CD4-positive, CD25-positive, alpha-beta regulatory T cell (primary cell): ENCODE measurements at regions not wholly inside any gene's neighbourhood (a gene's known extent, or its start where the extent isn't known, plus 50 kb on each side); places are given as distances from the start of the nearest gene placed in this dataset.
A peak's percentile ranks its signal among the peaks of the same experiment; 100 is the strongest.

Source experiments
- ATAC-seq, 2 donors: fragments of 150-1000 bp; cut with Tn5 transposase; one replicate each; pipeline ENCODE4 v1.10.0; 2021; ENCODE audit warnings: low read depth in 2 of 2, moderate number of reproducible peaks in 2 of 2, moderate library complexity in 1 of 2
- DNase-seq, 3 donors: peaks; one replicate each; pipeline versions ENCODE4 v3.0.0 to v3.0.0-alpha.2; 2012 to 2022; ENCODE audit warnings: mixed read lengths in 1 of 3
- H3K27ac ChIP-seq: one replicate; pipeline ENCODE4 v1.7.0; 2013; ENCODE audit warnings: mild to moderate bottlenecking, low read length; ENCODE audit not compliant: insufficient read depth, poor library complexity, severe bottlenecking
- H3K27me3 ChIP-seq: one replicate; pipeline ENCODE4 v1.7.0; 2013; ENCODE audit warnings: low read length; ENCODE audit not compliant: control insufficient read depth, insufficient read depth
- H3K36me3 ChIP-seq: one replicate; pipeline ENCODE4 v1.7.0; 2013; ENCODE audit warnings: mild to moderate bottlenecking, low read length, moderate library complexity; ENCODE audit not compliant: control insufficient read depth, insufficient read depth
- H3K4me1 ChIP-seq: 2 replicates; pipeline ENCODE4 v1.7.0; 2013; ENCODE audit warnings: mild to moderate bottlenecking, low read length; ENCODE audit not compliant: insufficient read depth, control insufficient read depth, poor library complexity, severe bottlenecking
- H3K4me3 ChIP-seq: one replicate; pipeline ENCODE4 v1.7.0; 2013; ENCODE audit warnings: low read depth, mild to moderate bottlenecking, low read length, moderate library complexity
- H3K9me3 ChIP-seq, 2 experiments: 1 replicate in 1 of 2; 2 replicates in 1 of 2; pipeline ENCODE4 v1.7.0; 2013; ENCODE audit warnings: low read length in 2 of 2, mild to moderate bottlenecking in 1 of 2, moderate library complexity in 1 of 2; ENCODE audit not compliant: control insufficient read depth in 2 of 2
- H3K27ac Mint-ChIP-seq, 3 donors: one replicate each; pipeline ENCODE4 v1.8.0; 2020 to 2022; ENCODE audit warnings: mild to moderate bottlenecking in 3 of 3, mixed read lengths in 3 of 3, moderate library complexity in 2 of 3
- H3K27me3 Mint-ChIP-seq: one replicate; pipeline ENCODE4 v1.8.0; 2022; ENCODE audit warnings: mild to moderate bottlenecking, mixed read lengths
- H3K36me3 Mint-ChIP-seq: one replicate; pipeline ENCODE4 v1.8.0; 2020; ENCODE audit warnings: mixed read lengths
- H3K4me1 Mint-ChIP-seq, 4 donors: one replicate each; pipeline ENCODE4 v1.8.0; 2020 to 2022; ENCODE audit warnings: mixed read lengths in 4 of 4, mild to moderate bottlenecking in 1 of 4
- H3K4me3 Mint-ChIP-seq, 4 donors: one replicate each; pipeline ENCODE4 v1.8.0; 2020 to 2022; ENCODE audit warnings: mild to moderate bottlenecking in 4 of 4, mixed read lengths in 4 of 4, moderate library complexity in 3 of 4
- H3K9me3 Mint-ChIP-seq, 7 donors: one replicate each; pipeline ENCODE4 v1.8.0; 2020 to 2022; ENCODE audit warnings: mixed read lengths in 7 of 7, mild to moderate bottlenecking in 3 of 7, moderate library complexity in 2 of 7

DNA sequence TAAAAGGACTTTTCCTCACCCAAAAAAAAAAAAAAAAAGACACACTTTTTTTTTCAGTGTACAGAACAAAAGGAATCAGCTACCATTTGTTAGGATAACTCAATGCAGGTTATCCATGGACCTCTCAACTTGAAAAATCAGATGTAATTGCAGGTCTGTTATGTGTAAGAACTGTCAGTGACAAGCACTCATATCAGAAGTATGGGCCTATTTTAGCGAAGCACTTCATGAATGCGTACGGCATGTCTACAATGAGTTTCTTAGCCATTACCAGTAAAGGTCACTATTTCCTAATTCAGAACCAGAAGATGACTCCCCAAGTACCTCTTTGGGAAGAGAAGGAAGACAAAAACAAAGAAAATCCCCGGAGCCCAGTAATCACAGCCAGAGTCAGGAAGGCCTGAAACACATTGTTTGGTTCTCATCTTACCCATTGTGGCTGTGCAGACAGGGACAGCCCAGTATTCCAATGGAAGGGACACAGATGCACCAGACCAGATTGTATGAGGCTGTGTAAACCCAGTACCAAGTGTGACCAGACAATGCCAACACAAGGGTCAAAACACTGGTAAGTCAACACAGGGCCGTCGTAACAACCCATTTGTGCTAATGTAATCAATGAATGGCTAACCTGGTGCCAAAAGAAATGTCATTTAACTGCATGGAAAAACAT lies 188.0 kb downstream of the PMP22 start:
- Histone ChIP-seq H3K4me1 (no peaks in the 10 kb centered on the region), H3K27ac (no peak overlapping the region), H3K27me3 (no peaks in the 10 kb centered on the region), H3K4me3 (no peak overlapping the region), H3K36me3 (no peaks in the 10 kb centered on the region), H3K9me3 (no peaks in the 10 kb centered on the region)
- H3K27ac Mint-ChIP-seq = no peak overlapping the region
- DNase-seq = no peak
- ATAC-seq = no peak
- H3K4me3 Mint-ChIP-seq = no peak overlapping the region
- H3K27me3 Mint-ChIP-seq = peaks cover 8% of the 10 kb centered on the region
- peaks cover 0 to 2% (median 0%) of the 10 kb centered on the region in 7 donors for H3K9me3 Mint-ChIP-seq
- no peaks in the 10 kb centered on the region for H3K36me3 Mint-ChIP-seq
- no peaks in the 10 kb centered on the region for H3K4me1 Mint-ChIP-seq

DNA sequence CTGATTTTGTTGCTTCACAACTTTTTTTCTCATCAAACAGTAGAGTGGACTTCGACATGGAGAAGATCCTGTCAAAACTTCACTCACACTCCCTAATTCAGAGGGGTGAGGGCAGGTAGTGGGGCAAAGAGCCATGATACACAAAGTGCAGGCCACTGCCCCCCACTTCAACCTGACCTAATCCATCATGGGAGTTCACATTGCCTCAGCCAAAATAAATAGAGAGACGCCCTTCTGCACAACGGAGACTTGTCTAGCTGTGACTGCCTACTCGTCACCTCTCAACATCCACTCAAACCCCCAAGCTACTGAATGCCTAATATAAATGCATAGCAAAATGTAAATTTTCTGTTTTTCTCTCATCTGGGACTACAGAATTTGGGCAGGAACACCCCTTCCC lies 213.2 kb downstream of the PMP22 start:
- no peak for ATAC-seq
- Histone ChIP-seq H3K27me3 (peaks cover 13% of the 10 kb centered on the region), H3K36me3 (no peaks in the 10 kb centered on the region), H3K27ac (no peak overlapping the region), H3K4me3 (no peak overlapping the region), H3K9me3 (no peaks in the 10 kb centered on the region), H3K4me1 (no peaks in the 10 kb centered on the region)
- H3K27me3 Mint-ChIP-seq = peaks cover 10% of the 10 kb centered on the region
- no peak overlapping the region for H3K4me3 Mint-ChIP-seq
- no peak overlapping the region for H3K27ac Mint-ChIP-seq
- H3K9me3 Mint-ChIP-seq = peaks cover 0 to 6% (median 2%) of the 10 kb centered on the region in 7 donors
- no peaks in the 10 kb centered on the region for H3K4me1 Mint-ChIP-seq
- DNase-seq = no peak
- H3K36me3 Mint-ChIP-seq = no peaks in the 10 kb centered on the region

DNA sequence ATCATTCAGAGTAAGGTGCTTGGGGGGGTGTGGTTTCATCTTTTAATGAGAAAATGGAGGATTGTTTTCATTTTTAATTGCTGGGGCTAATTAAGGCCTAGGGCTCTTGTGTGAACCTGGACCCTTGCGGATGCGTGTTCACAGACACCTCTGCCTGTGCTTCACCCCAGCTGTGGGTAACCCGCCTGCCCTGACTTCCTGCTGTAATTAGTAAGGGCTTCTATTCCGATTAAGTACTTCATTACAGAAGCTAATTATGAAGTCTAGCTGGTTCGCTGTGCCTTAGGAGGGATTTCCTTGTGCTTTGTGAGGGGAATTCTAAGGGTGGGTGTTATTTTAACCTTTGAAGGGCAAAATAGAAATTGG lies 215.3 kb downstream of the PMP22 start:
- Mint-ChIP-seq H3K9me3 (peaks cover 0 to 4% (median 0%) of the 10 kb centered on the region in 7 donors), H3K36me3 (no peaks in the 10 kb centered on the region), H3K27me3 (peaks cover 10% of the 10 kb centered on the region), H3K4me1 (no peaks in the 10 kb centered on the region), H3K4me3 (no peak overlapping the region), H3K27ac (peak overlapping the region in 1 of 3 donors; percentile 49)
- Histone ChIP-seq H3K36me3 (no peaks in the 10 kb centered on the region), H3K4me1 (no peaks in the 10 kb centered on the region), H3K27ac (no peak overlapping the region), H3K27me3 (peaks cover 13% of the 10 kb centered on the region), H3K9me3 (no peaks in the 10 kb centered on the region), H3K4me3 (no peak overlapping the region)
- ATAC-seq (no peak), DNase-seq (no peak)

DNA sequence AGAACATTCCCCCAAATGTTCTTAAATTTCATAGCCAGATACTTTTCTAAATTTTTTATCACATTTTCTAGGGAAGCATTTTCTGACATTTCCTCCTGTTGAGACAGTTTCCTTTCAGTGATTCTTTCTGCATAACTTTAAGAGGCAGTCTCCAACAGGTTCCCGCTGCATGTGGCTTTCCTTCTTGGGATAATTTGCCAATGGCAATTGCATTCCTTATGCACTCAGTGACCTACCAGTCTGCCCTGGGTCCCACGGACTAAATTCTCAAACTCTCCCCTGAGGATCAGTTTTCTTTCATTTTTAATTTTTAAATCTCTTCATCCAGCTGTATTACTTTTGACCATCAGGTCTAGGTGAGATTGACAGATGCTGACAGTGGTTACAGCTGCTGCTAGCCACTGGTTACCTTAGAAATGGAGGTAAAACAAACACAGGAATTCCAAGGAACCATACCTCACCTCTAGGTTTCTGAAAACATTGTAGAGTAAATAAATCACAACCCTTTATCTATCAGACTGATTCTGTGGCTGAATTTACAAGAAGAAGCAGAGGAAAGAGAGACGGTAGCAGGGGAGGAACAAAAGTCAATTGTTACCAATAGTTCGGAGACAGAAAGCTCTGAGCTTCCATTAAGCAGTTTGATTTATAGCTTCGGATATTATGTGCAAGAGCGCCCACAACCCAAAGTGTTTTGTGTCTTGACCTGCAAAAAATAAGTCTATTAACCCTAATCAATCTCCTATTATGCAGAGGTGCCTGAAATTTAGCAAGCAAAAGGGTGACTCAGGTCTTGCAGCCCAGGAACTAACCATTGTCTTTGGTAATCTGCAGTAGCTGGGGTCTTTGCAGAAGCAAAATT lies 216.0 kb downstream of the PMP22 start:
- DNase-seq (no peak), ATAC-seq (no peak)
- H3K36me3 Mint-ChIP-seq = no peaks in the 10 kb centered on the region
- Histone ChIP-seq H3K27ac (no peak overlapping the region), H3K27me3 (peaks cover 13% of the 10 kb centered on the region), H3K4me1 (no peaks in the 10 kb centered on the region), H3K4me3 (no peak overlapping the region), H3K9me3 (no peaks in the 10 kb centered on the region), H3K36me3 (no peaks in the 10 kb centered on the region)
- no peak overlapping the region for H3K4me3 Mint-ChIP-seq
- H3K27me3 Mint-ChIP-seq = peaks cover 10% of the 10 kb centered on the region
- no peaks in the 10 kb centered on the region for H3K4me1 Mint-ChIP-seq
- peaks cover 0 to 4% (median 0%) of the 10 kb centered on the region in 7 donors for H3K9me3 Mint-ChIP-seq
- H3K27ac Mint-ChIP-seq = no peak overlapping the region

GRCh38 chr17:15048381-15048780 lies 216.7 kb downstream of the PMP22 start:
- Histone ChIP-seq H3K27ac (no peak overlapping the region), H3K36me3 (no peaks in the 10 kb centered on the region), H3K27me3 (peaks cover 8% of the 10 kb centered on the region), H3K4me1 (no peaks in the 10 kb centered on the region), H3K9me3 (no peaks in the 10 kb centered on the region), H3K4me3 (no peak overlapping the region)
- Mint-ChIP-seq H3K36me3 (no peaks in the 10 kb centered on the region), H3K9me3 (peaks cover 0 to 4% (median 0%) of the 10 kb centered on the region in 7 donors), H3K4me1 (no peaks in the 10 kb centered on the region), H3K27me3 (peaks cover 10% of the 10 kb centered on the region), H3K27ac (no peak overlapping the region), H3K4me3 (no peak overlapping the region)
- ATAC-seq = no peak
- no peak for DNase-seq

GRCh38 chr17:15042311-15042710 lies 222.8 kb downstream of the PMP22 start:
- H3K27ac Mint-ChIP-seq = no peak overlapping the region

GRCh38 chr17:15039366-15039765 lies 225.8 kb downstream of the PMP22 start:
- H3K9me3 Mint-ChIP-seq = peaks cover 0 to 1% (median 0%) of the 10 kb centered on the region in 7 donors
- no peak for DNase-seq

More at GRCh38 chr17:15042311-15042710, 222.8 kb downstream of the PMP22 start:
- H3K9me3 ChIP-seq = no peaks in the 10 kb centered on the region
- H3K4me3 ChIP-seq = no peak overlapping the region
- DNase-seq = no peak
- H3K4me1 Mint-ChIP-seq = no peaks in the 10 kb centered on the region
- no peaks in the 10 kb centered on the region for H3K27me3 ChIP-seq
- H3K36me3 ChIP-seq = no peaks in the 10 kb centered on the region
- no peak overlapping the region for H3K4me3 Mint-ChIP-seq
- no peaks in the 10 kb centered on the region for H3K36me3 Mint-ChIP-seq
- no peak overlapping the region for H3K27ac ChIP-seq
- peaks cover 8% of the 10 kb centered on the region for H3K27me3 Mint-ChIP-seq
- peaks cover 0 to 1% (median 0%) of the 10 kb centered on the region in 7 donors for H3K9me3 Mint-ChIP-seq
- no peaks in the 10 kb centered on the region for H3K4me1 ChIP-seq
- ATAC-seq = no peak

More at GRCh38 chr17:15039366-15039765, 225.8 kb downstream of the PMP22 start:
- peaks cover 9% of the 10 kb centered on the region for H3K27me3 Mint-ChIP-seq
- H3K4me3 ChIP-seq = no peak overlapping the region
- H3K27me3 ChIP-seq = no peaks in the 10 kb centered on the region
- no peaks in the 10 kb centered on the region for H3K36me3 Mint-ChIP-seq
- no peaks in the 10 kb centered on the region for H3K36me3 ChIP-seq
- H3K27ac ChIP-seq = no peak overlapping the region
- no peaks in the 10 kb centered on the region for H3K4me1 ChIP-seq
- no peaks in the 10 kb centered on the region for H3K9me3 ChIP-seq
- no peak for ATAC-seq
- H3K4me1 Mint-ChIP-seq = no peaks in the 10 kb centered on the region
- H3K4me3 Mint-ChIP-seq = no peak overlapping the region
- H3K27ac Mint-ChIP-seq = no peak overlapping the region
